B cell (primary cell): ENCODE measurements at regions not wholly inside any gene's neighbourhood (a gene's known extent, or its start where the extent isn't known, plus 50 kb on each side); places are given as distances from the start of the nearest gene placed in this dataset.

ENCODE experiments used
- CTCF ChIP-seq: fragments of 200-600 bp; IDR thresholded peaks from one replicate; pipeline ENCODE4 v1.8.0; 2022; ENCODE audit warnings: antibody characterized with exemption, mild to moderate bottlenecking
- EZH2 ChIP-seq: IDR thresholded peaks from 2 replicates; pipeline ENCODE4 v1.6.1; 2012; ENCODE audit warnings: borderline replicate concordance, low read depth, mild to moderate bottlenecking, moderate library complexity, low read length; ENCODE audit not compliant: insufficient read depth, poor library complexity, severe bottlenecking

DNA sequence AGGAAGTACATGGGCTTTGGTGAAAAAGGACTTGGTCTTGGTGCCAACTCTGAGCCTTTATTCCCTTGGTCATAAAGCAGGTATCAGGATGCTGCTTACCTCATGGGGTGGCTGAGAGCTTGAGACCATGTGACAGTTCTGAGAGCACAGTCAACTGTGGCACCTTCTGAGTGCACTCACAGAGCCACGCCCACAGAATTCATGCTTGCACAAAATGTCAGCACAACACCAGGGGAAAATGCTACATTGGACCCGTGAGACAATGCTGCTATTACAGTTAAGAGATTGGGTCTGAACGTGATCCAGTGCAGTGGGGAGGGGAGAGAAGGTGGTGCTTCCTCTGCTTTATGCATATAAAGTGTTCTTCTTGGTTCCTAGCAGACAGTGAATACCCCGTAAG is 79.5 kb upstream of the SPON1 start:
- TF ChIP-seq CTCF (no peak), EZH2 (no peak)
